Stomach (tissue), 8 donors: ENCODE measurements at regions not wholly inside any gene's neighbourhood (a gene's known extent, or its start where the extent isn't known, plus 50 kb on each side); places are given as distances from the start of the nearest gene placed in this dataset.
"Not testable (repeated sequence)": the region's sequence is repeated elsewhere in the genome, so short reads cannot be mapped to it uniquely, and the experiment has no call there.

Experiments
- DNase-seq, 2 donors: peaks; one replicate each; pipeline versions ENCODE4 v3.0.0 to v3.0.0-alpha.2; 2013 to 2019
- H3K27ac ChIP-seq, 5 donors: fragments of 200-600 bp in 4 of 5; sonication (generic) in 4 of 5; one replicate each; pipeline ENCODE4 v1.5.1; 2013 to 2019; ENCODE audit warnings: mild to moderate bottlenecking in 1 of 5, moderate library complexity in 1 of 5
- H3K27me3 ChIP-seq, 3 donors: fragments of 200-600 bp; sonication (generic); one replicate each; pipeline ENCODE4 v1.5.1; 2017 to 2019; ENCODE audit warnings: mixed run types in 1 of 3
- H3K36me3 ChIP-seq, 4 donors: fragments of 200-600 bp; sonication (generic); 1 replicate in 3 of 4; 2 replicates in 1 of 4; pipeline ENCODE4 v1.5.1; 2016 to 2019
- H3K4me1 ChIP-seq, 4 donors: fragments of 200-600 bp; sonication (generic); one replicate each; pipeline ENCODE4 v1.5.1; 2016 to 2019
- H3K4me3 ChIP-seq, 4 donors: fragments of 200-600 bp; sonication (generic) in 3 of 4; one replicate each; pipeline ENCODE4 v1.5.1; 2016 to 2019; ENCODE audit warnings: mild to moderate bottlenecking in 1 of 4
- H3K9me3 ChIP-seq, 4 donors: fragments of 200-600 bp; sonication (generic); one replicate each; pipeline ENCODE4 v1.5.1; 2016 to 2019
- CTCF ChIP-seq, 7 experiments: fragments of 450-650 bp in 4 of 7; fragments of 200-600 bp in 3 of 7; sonication (generic) in 3 of 7; IDR thresholded peaks; one replicate each; pipeline ENCODE4 v1.5.1; 2016 to 2019; ENCODE audit warnings: antibody characterized with exemption in 7 of 7, control low read depth in 2 of 7, mild to moderate bottlenecking in 1 of 7
- EP300 ChIP-seq: sonication (generic); formaldehyde crosslinking; IDR thresholded peaks from one replicate; pipeline ENCODE4 v1.6.1; 2017; ENCODE audit warnings: antibody characterized with exemption
- POLR2A ChIP-seq, 4 donors: fragments of 450-650 bp; IDR thresholded peaks; one replicate each; pipeline ENCODE4 v1.6.1; 2016; ENCODE audit warnings: antibody characterized with exemption in 4 of 4, control low read depth in 2 of 4, mild to moderate bottlenecking in 1 of 4, moderate library complexity in 1 of 4
- POLR2AphosphoS5 ChIP-seq, 3 donors: sonication (generic); formaldehyde crosslinking; IDR thresholded peaks; one replicate each; pipeline ENCODE4 v1.6.1; 2016; ENCODE audit warnings: antibody characterized with exemption in 3 of 3
- WGBS, 5 donors: extraction: QIAGEN DNeasy Blood & Tissue Kit in 3 of 5; methylation state at CpG; one replicate each; pipeline versions ENCODE4 v1.1.5 to v1.1.7; 2013 to 2018; 5-methylcytosine and 5-hydroxymethylcytosine counted together
- intact Hi-C: fragments of 100-400 bp; cut with DNase I; formaldehyde crosslinking; loops from one replicate; pipeline ENCODE4 v1.15.1; 2023; ENCODE audit warnings: low total_unique reads
- donor health status: healthy with polysubstance abuse.
- donor health status: Bipolar disorder and iron deficiency.
- donor health status: healthy.

DNA sequence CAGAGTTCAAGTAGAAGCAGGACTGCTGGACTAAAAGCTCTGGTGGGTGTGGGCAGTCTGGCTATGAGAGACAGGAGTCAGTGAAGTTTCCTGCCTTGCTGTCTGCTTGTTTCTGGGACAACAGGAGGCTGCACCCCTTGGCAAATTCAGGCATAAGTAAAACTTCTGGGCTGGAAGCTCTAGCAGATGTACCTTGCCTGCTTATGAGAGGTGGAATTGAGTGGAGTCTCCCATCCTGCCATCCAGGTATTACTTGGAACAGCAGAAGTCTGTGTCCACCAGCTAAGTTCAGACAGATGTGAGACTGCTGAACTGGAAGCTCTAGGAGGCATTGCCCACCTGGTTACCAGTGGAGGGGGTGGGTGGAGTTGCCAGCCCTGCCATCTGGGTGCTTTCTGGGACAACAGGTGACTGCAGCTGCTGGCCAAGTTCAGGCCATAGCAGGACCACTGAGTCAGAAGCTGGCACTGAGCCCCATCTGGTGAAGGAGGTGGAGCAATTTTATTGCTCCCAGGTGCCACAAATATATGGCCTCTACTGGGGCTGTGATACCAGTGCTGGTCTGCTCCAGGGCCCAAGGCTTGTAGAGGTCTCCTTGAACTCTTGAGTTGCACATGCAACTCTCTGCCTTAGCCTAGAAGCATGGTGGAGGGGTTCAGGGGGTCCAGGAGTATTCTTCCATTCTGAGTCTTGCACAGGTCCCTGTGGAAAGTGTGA is 199.4 kb upstream of the FN1 start:
- TF ChIP-seq POLR2AphosphoS5 (IDR thresholded peaks at IDR 0.05) (no peak), CTCF (IDR thresholded peaks at IDR 0.05) (no peak), EP300 (no peak), POLR2A (IDR thresholded peaks at IDR 0.05) (no peak)
- no peak overlapping the region for H3K4me3 ChIP-seq
- H3K4me1 ChIP-seq = no peaks in the 10 kb centered on the region
- intact Hi-C loops = no loop called here
- H3K9me3 ChIP-seq = peaks cover 0 to 22% (median 9%) of the 10 kb centered on the region in 4 donors
- no peaks in the 10 kb centered on the region for H3K36me3 ChIP-seq
- H3K27ac ChIP-seq = no peak overlapping the region
- no peak for DNase-seq
- no peaks in the 10 kb centered on the region for H3K27me3 ChIP-seq

DNA sequence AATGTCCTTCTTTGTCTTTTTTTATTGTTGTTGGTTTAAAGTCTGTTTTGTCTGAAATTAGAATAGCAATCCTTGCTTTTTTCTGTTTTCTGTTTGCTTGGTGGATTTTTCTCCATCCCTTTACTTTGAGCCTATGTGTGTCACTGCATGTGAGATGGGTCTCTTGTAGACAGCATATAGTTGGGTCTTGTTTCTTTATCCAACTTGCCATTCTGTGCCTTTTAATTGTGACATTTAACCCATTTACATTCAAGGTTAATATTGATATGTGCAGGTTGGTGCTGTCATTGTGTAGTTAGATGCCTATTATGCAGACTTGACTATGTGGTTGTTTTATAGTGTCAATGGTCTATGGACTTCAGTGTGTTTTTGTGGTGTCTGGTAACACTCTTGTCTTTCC is 197.5 kb upstream of the FN1 start:
- no peak for DNase-seq
- H3K36me3 ChIP-seq = no peaks in the 10 kb centered on the region
- no peaks in the 10 kb centered on the region for H3K4me1 ChIP-seq
- no peak overlapping the region for H3K27ac ChIP-seq
- H3K9me3 ChIP-seq = peaks cover 0 to 19% (median 9%) of the 10 kb centered on the region in 4 donors
- no peaks in the 10 kb centered on the region for H3K27me3 ChIP-seq
- H3K4me3 ChIP-seq = no peak overlapping the region
- TF ChIP-seq EP300 (no peak), POLR2A (IDR thresholded peaks at IDR 0.05) (no peak), POLR2AphosphoS5 (IDR thresholded peaks at IDR 0.05) (no peak), CTCF (IDR thresholded peaks at IDR 0.05) (no peak)
- intact Hi-C loops = no loop called here

- DNase-seq = no peak
- no peaks in the 10 kb centered on the region for H3K27me3 ChIP-seq
- intact Hi-C loops = no loop called here
- peaks cover 0 to 18% (median 8%) of the 10 kb centered on the region in 4 donors for H3K9me3 ChIP-seq
- TF ChIP-seq CTCF (IDR thresholded peaks at IDR 0.05) (no peak), EP300 (no peak), POLR2A (IDR thresholded peaks at IDR 0.05) (no peak), POLR2AphosphoS5 (IDR thresholded peaks at IDR 0.05) (no peak)
- H3K4me1 ChIP-seq = no peaks in the 10 kb centered on the region
- H3K27ac ChIP-seq = no peak overlapping the region
- no peaks in the 10 kb centered on the region for H3K36me3 ChIP-seq
- WGBS, 5 donors = 92 to 97% (median 96%) methylated on average over 2 of the region's 2 CpGs
- no peak overlapping the region for H3K4me3 ChIP-seq
These were observed 195.8 kb upstream of the FN1 start for GRCh38 chr2:215631696-215632095.

DNA sequence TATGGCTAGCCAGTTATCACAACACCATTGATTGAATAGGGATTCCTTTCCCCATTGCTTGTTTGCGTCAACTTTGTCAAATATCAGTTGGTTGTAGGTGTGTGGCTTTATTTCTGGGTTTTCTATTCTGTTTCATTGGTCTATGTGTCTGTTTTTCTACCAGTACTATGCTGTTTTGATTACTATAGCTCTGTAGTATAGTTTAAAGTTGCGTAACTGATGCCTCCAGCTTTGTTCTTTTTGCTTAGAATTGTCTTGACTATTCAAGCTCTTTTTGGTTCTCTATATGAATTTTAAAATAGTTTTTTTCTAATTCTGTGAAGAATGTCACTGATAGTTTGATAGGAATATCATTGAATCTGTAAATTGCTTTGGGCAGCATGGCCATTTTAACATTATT is 194.9 kb upstream of the FN1 start:
- WGBS, 5 donors = 89 to 94% (median 92%) methylated on average over 2 of the region's 2 CpGs
- intact Hi-C loops, H3K4me3 ChIP-seq, H3K27ac ChIP-seq, H3K27me3 ChIP-seq, H3K4me1 ChIP-seq, DNase-seq, H3K36me3 ChIP-seq: not testable (repeated sequence)
- peaks cover 0 to 18% (median 8%) of the 10 kb centered on the region in 4 donors for H3K9me3 ChIP-seq

- Histone ChIP-seq H3K36me3 (no peaks in the 10 kb centered on the region), H3K4me1 (peaks cover 0 to 13% (median 3%) of the 10 kb centered on the region in 4 donors), H3K4me3 (no peak overlapping the region), H3K9me3 (peaks cover 0 to 5% (median 2%) of the 10 kb centered on the region in 4 donors), H3K27me3 (no peaks in the 10 kb centered on the region), H3K27ac (no peak overlapping the region)
- intact Hi-C loops = no loop called here
- WGBS, 5 donors = 61 to 86% (median 73%) methylated on average over 1 of the region's 1 CpG
- no peak for DNase-seq
- TF ChIP-seq EP300 (no peak), CTCF (IDR thresholded peaks at IDR 0.05) (no peak), POLR2AphosphoS5 (IDR thresholded peaks at IDR 0.05) (no peak), POLR2A (IDR thresholded peaks at IDR 0.05) (no peak)
These were observed 191.9 kb upstream of the FN1 start for GRCh38 chr2:215627771-215628170.
